Thoracic aorta (tissue), 2 donors: ENCODE measurements at regions not wholly inside any gene's neighbourhood (a gene's known extent, or its start where the extent isn't known, plus 50 kb on each side); places are given as distances from the start of the nearest gene placed in this dataset.

Source experiments
- ATAC-seq: fragments of 150-250 bp; one replicate; pipeline ENCODE4 v1.8.0; 2017; ENCODE audit warnings: low read depth; ENCODE audit not compliant: insufficient number of reproducible peaks, low FRiP score
- DNase-seq: peaks from one replicate; pipeline ENCODE4 v3.0.0-alpha.2; 2020; ENCODE audit warnings: low spot score
- H3K27ac ChIP-seq, 2 donors: fragments of 200-600 bp; sonication (generic); 1 replicate in 1 of 2; 2 replicates in 1 of 2; pipeline ENCODE4 v1.5.1; 2016; ENCODE audit warnings: mild to moderate bottlenecking in 2 of 2, moderate library complexity in 2 of 2
- H3K27me3 ChIP-seq: fragments of 200-600 bp; sonication (generic); replicated peaks from 2 replicates; pipeline ENCODE4 v1.6.0; 2016; ENCODE audit warnings: mild to moderate bottlenecking; ENCODE audit not compliant: insufficient read depth
- H3K36me3 ChIP-seq: fragments of 200-600 bp; sonication (generic); one replicate; pipeline ENCODE4 v1.5.1; 2016
- H3K4me1 ChIP-seq, 2 donors: fragments of 200-600 bp; sonication (generic); 1 replicate in 1 of 2; 2 replicates in 1 of 2; pipeline versions ENCODE4 v1.5.1 to v1.6.0; 2016; ENCODE audit warnings: low read depth in 2 of 2, mild to moderate bottlenecking in 1 of 2; ENCODE audit not compliant: control insufficient read depth in 1 of 2
- H3K4me3 ChIP-seq: fragments of 200-600 bp; sonication (generic); 2 replicates; pipeline ENCODE4 v1.5.1; 2016; ENCODE audit warnings: mild to moderate bottlenecking
- H3K9me3 ChIP-seq: fragments of 200-600 bp; sonication (generic); 2 replicates; pipeline ENCODE4 v1.5.1; 2016
- CTCF ChIP-seq: fragments of 200-600 bp; sonication (generic); IDR thresholded peaks from one replicate; pipeline ENCODE4 v1.5.1; 2019; ENCODE audit warnings: antibody characterized with exemption

DNA sequence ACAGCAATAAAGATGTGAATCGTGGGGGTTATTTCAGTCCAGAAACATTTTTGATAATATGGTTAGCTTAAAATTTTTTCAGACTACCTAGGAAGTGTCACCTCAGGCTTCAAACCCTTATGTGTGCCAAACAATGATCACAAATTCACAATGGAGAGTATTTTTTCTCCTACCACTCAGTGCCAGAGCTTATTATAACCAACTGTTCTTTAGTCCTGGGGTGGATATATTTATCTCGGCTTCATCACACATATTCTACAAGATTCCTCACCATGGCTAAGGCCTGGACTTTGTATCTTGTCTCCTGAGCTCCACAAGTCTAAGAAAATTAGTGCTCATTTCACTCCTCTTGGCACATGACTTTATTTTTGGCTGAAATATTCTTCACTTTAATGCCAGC is 629.1 kb downstream of the RWDD3 start:
- Histone ChIP-seq H3K27me3 (no peaks in the 10 kb centered on the region), H3K9me3 (no peaks in the 10 kb centered on the region), H3K27ac (no peak overlapping the region), H3K36me3 (no peaks in the 10 kb centered on the region), H3K4me3 (no peak overlapping the region), H3K4me1 (no peaks in the 10 kb centered on the region)
- TF ChIP-seq CTCF: no peak
- DNase-seq: no peak
- no peak for ATAC-seq

DNA sequence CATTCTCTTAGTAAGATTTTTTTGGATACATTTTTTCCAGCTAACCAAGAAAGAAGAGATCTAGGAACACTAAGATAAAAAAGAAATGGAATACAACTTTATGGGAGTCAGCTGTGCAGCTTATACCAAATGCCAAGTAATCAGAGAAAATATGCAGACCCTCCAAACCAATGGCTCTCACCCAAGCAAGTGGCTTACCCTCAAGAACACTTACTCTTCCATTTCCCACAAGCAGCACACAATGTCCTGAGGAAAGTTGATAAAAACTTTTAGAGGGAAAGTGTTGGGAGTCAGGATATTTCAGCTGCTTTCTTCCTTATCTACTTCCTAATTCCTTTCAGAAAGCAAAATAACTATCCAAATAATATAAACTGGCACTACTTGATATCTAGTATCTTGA is 631.8 kb downstream of the RWDD3 start:
- Histone ChIP-seq H3K4me3 (no peak overlapping the region), H3K27ac (no peak overlapping the region), H3K27me3 (no peaks in the 10 kb centered on the region), H3K4me1 (no peaks in the 10 kb centered on the region), H3K9me3 (no peaks in the 10 kb centered on the region), H3K36me3 (no peaks in the 10 kb centered on the region)
- ATAC-seq (no peak), DNase-seq (no peak)
- no peak for TF ChIP-seq CTCF

- no peak overlapping the region for H3K4me3 ChIP-seq
- H3K4me1 ChIP-seq: no peaks in the 10 kb centered on the region
- H3K27ac ChIP-seq: no peak overlapping the region
- TF ChIP-seq CTCF: no peak
- DNase-seq (no peak), ATAC-seq (no peak)
- H3K27me3 ChIP-seq: no peaks in the 10 kb centered on the region
- H3K9me3 ChIP-seq: no peaks in the 10 kb centered on the region
- H3K36me3 ChIP-seq: no peaks in the 10 kb centered on the region
These were observed 642.3 kb downstream of the RWDD3 start for GRCh38 chr1:95876276-95876675.

DNA sequence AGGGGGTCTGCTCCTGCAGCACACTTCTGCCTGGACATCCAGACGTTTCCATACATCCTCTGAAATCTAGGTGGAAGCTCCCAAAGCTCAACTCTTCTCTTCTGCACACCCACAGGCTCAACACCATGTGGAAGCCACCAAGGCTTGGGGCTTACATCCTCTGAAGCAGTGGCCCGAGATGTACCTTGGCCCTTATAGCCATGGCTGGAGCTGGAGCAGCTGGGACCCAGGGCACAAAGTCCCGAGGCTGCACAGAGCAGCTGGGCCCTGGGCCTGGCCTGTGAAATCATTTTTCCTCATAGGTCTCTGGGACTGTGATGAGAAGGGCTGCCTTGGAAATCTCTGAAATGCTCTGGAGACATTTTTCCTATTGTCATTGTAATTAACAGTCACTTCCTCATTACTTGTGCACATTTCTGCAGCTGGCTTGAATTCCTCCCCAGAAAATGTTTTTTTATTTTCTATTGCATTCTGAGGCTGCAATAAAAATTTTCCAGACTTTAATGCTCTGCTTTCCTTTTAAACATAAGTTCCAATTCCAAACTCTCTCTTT is 645.6 kb downstream of the RWDD3 start:
- H3K27me3 ChIP-seq: no peaks in the 10 kb centered on the region
- H3K9me3 ChIP-seq: no peaks in the 10 kb centered on the region
- H3K4me3 ChIP-seq: no peak overlapping the region
- no peak for TF ChIP-seq CTCF
- no peaks in the 10 kb centered on the region for H3K4me1 ChIP-seq
- DNase-seq (no peak), ATAC-seq (no peak)
- H3K27ac ChIP-seq: no peak overlapping the region
- H3K36me3 ChIP-seq: no peaks in the 10 kb centered on the region

DNA sequence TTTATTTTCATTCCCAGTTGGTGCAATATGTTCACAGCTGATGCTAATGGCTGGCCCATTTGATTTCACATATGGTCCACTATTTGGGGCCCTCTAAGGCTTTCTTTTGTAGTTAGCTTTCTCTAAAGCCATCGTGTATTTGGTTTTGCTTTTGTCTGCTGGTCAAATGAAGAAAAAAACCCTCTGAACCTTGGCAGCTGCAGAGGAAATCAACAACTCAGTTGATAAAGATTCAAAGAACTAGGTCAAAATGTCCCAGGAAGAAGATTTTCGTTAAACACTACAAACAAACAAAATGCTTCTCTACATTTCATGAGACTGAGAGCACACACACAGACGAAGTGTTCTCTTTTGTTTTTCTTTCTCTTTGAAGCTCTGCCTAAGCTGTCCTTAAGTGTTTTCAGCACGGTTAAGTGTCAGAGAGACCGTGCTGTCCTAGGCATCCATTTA is 655.0 kb downstream of the RWDD3 start:
- Histone ChIP-seq H3K36me3 (no peaks in the 10 kb centered on the region), H3K4me1 (peaks cover 0 to 14% of the 10 kb centered on the region in 2 donors), H3K27ac (no peak overlapping the region), H3K9me3 (no peaks in the 10 kb centered on the region), H3K27me3 (no peaks in the 10 kb centered on the region), H3K4me3 (peak overlapping the region; percentile 36)
- ATAC-seq (no peak), DNase-seq (no peak)
- no peak for TF ChIP-seq CTCF
